ENCODE measurements at regions not wholly inside any gene's neighbourhood (a gene's known extent, or its start where the extent isn't known, plus 50 kb on each side); places are given as distances from the start of the nearest gene placed in this dataset.

DNA sequence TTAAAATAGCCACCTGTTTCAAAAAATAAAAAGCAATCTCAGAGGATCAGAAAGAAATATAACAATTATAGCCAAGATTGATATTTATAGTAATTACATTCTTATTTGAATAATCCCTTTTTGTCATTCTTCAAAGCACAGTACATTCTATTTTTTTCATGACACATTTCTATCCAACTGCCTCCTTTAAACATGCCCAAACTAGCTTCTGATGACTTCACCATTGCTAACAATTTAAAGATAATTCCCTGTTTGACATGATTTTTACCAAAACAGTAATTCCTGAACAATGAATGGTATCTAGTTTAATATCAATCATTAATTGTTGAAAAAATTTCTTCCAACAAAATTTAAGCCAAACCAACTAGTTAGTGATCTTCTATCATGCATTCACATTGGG, 172.4 kb downstream of the SNCA start:
- Histone ChIP-seq H3K27ac (ENCODE audit: control insufficient read depth, insufficient read depth) (no peak overlapping the region), H4K20me1 (ENCODE audit: control insufficient read depth, insufficient read depth) (no peaks in the 10 kb centered on the region), H3K27me3 (replicated peaks in 1 of 2; ENCODE audit: control insufficient read depth in 2 of 2, insufficient read depth in 2 of 2, low read length in 1 of 2) (no peaks in the 10 kb centered on the region), H2AFZ (ENCODE audit: control insufficient read depth, low read depth, low read length) (no peak overlapping the region), H3K4me1 (ENCODE audit: control insufficient read depth, insufficient read depth, low read length) (no peaks in the 10 kb centered on the region), H3K9me3 (replicated peaks; ENCODE audit: control insufficient read depth, insufficient read depth, low read length) (no peaks in the 10 kb centered on the region), H3K36me3 (ENCODE audit: control insufficient read depth in 2 of 2, insufficient read depth in 2 of 2, low read length in 1 of 2) (no peaks in the 10 kb centered on the region), H3K4me2 (ENCODE audit: control insufficient read depth, insufficient read depth) (no peak overlapping the region), H3K9ac (ENCODE audit: control insufficient read depth, insufficient read depth, low read length) (no peak overlapping the region), H3K4me3 (no peak overlapping the region), H3K79me2 (ENCODE audit: control insufficient read depth, insufficient read depth, low read length) (no peaks in the 10 kb centered on the region)
- ChIA-PET RAD21 (ENCODE audit: unreplicated experiment) (no interaction called here), CTCF (interaction anchor here (1.9 kb wide), 1 partner anchor 11 kb away, joined by 4 read pairs; no protein-coding TSS in a partner anchor), SMC1A (ENCODE audit: uncharacterized antibody, unreplicated experiment) (interaction anchor here (0.7 kb wide), 1 partner anchor 651 kb away, joined by 3 read pairs; no protein-coding TSS in a partner anchor), POLR2A (no interaction called here)
- intact Hi-C loops (cut with micrococcal nuclease; ENCODE audit: unreplicated experiment): no loop called here
- DNase-seq (ENCODE audit: low read depth, low spot score): no peak
- in situ Hi-C loops (cut with MboI): no loop called here
- FAIRE-seq: no peak
- ATAC-seq: no peak
- no TSS peak for BruUV-seq (replicated peaks)
- no peak for TF ChIP-seq RBBP5 (conservative IDR thresholded peaks at IDR 0.05)

DNA sequence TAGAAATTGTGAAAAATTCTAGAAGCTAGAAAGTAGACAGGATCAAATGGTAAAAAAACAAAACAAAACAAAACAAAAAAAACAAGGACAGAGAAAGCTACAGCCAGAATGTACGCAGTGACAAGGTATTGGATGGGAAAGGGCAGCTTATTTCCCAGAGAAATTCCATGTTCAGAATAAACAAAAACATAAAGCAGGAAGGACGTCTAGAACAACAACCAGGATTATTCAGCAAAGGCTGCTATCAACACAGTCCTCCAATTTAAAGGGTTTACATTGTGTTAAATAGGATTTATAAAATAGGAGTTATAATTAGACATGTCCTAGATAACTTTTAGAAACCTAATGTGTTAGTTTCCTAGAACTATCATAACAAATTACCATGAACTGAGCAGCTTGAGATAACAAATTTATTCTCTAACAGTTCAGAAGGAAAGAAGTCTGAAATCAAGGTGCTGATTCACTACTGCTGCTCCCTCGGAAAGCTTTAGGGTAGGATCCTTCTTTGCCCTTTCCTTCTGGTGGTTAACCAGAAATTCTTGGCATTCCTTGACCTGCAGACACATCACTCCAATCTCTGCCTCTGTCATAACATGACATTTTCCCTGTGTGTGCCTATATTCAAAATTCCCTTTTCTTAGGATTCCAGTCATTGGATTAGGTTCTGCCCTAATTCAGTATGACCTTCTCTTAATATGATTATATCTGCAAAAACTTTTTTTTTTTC, 175.6 kb downstream of the SNCA start:
- TF ChIP-seq RCOR1 (conservative IDR thresholded peaks at IDR 0.05; ENCODE audit: low read depth, low read length) (no peak), CBX3 (IDR thresholded peaks at IDR 0.05; ENCODE audit: borderline replicate concordance, low read depth) (no peak), GABPA (IDR thresholded peaks at IDR 0.05; ENCODE audit: low read depth) (no peak), TAF1 (IDR thresholded peaks at IDR 0.05; ENCODE audit: borderline replicate concordance, low read depth, low read length) (no peak), EED (IDR thresholded peaks at IDR 0.05; ENCODE audit: low read depth) (no peak), CBFB (IDR thresholded peaks at IDR 0.05; ENCODE audit: low read depth) (no peak), NFYA (IDR thresholded peaks at IDR 0.05; ENCODE audit: borderline replicate concordance, low read depth, low read length) (no peak), SREBF1 (IDR thresholded peaks at IDR 0.05; ENCODE audit: low read length) (no peak), IKZF2 (IDR thresholded peaks at IDR 0.05) (no peak)
- TF ChIP-seq, protein P1, sequence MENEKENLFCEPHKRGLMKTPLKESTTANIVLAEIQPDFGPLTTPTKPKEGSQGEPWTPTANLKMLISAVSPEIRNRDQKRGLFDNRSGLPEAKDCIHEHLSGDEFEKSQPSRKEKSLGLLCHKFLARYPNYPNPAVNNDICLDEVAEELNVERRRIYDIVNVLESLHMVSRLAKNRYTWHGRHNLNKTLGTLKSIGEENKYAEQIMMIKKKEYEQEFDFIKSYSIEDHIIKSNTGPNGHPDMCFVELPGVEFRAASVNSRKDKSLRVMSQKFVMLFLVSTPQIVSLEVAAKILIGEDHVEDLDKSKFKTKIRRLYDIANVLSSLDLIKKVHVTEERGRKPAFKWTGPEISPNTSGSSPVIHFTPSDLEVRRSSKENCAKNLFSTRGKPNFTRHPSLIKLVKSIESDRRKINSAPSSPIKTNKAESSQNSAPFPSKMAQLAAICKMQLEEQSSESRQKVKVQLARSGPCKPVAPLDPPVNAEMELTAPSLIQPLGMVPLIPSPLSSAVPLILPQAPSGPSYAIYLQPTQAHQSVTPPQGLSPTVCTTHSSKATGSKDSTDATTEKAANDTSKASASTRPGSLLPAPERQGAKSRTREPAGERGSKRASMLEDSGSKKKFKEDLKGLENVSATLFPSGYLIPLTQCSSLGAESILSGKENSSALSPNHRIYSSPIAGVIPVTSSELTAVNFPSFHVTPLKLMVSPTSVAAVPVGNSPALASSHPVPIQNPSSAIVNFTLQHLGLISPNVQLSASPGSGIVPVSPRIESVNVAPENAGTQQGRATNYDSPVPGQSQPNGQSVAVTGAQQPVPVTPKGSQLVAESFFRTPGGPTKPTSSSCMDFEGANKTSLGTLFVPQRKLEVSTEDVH (IDR thresholded peaks at IDR 0.05; ENCODE audit: low read depth, partially characterized antibody): no peak
- Histone ChIP-seq H3K4me3 (no peak overlapping the region), H3K27ac (ENCODE audit: control insufficient read depth, insufficient read depth) (no peak overlapping the region), H3K27me3 (replicated peaks in 1 of 2; ENCODE audit: control insufficient read depth in 2 of 2, insufficient read depth in 2 of 2, low read length in 1 of 2) (no peaks in the 10 kb centered on the region), H3K9ac (ENCODE audit: control insufficient read depth, insufficient read depth, low read length) (no peak overlapping the region), H3K36me3 (ENCODE audit: control insufficient read depth in 2 of 2, insufficient read depth in 2 of 2, low read length in 1 of 2) (no peaks in the 10 kb centered on the region), H3K79me2 (ENCODE audit: control insufficient read depth, insufficient read depth, low read length) (no peaks in the 10 kb centered on the region), H3K4me1 (ENCODE audit: control insufficient read depth, insufficient read depth, low read length) (peaks cover 4% of the 10 kb centered on the region; the same call in 1 of the 2 replicates), H3K9me3 (replicated peaks; ENCODE audit: control insufficient read depth, insufficient read depth, low read length) (no peaks in the 10 kb centered on the region), H2AFZ (ENCODE audit: control insufficient read depth, low read depth, low read length) (no peak overlapping the region), H3K4me2 (ENCODE audit: control insufficient read depth, insufficient read depth) (no peak overlapping the region), H4K20me1 (ENCODE audit: control insufficient read depth, insufficient read depth) (no peaks in the 10 kb centered on the region)
- in situ Hi-C loops (cut with MboI) (no loop called here), intact Hi-C loops (cut with micrococcal nuclease; ENCODE audit: unreplicated experiment) (no loop called here)
- ChIA-PET POLR2A (interaction anchor here (0.6 kb wide), 1 partner anchor 77 kb away, joined by 3 read pairs; no protein-coding TSS in a partner anchor), RAD21 (ENCODE audit: unreplicated experiment) (no interaction called here), SMC1A (ENCODE audit: uncharacterized antibody, unreplicated experiment) (interaction anchor here (0.6 to 1.7 kb wide), 2 partner anchors 9 to 177 kb away, joined by 3 to 4 read pairs; no protein-coding TSS in a partner anchor), CTCF (interaction anchor here (0.9 kb wide), 1 partner anchor 208 kb away, joined by 4 read pairs; no protein-coding TSS in a partner anchor)
- DNase-seq (ENCODE audit: low read depth, low spot score) (no peak), ATAC-seq (no peak), FAIRE-seq (no peak)
- WGBS (ENCODE audit: insufficient coverage, insufficient replicate concordance, low lambda C conversion rate, missing lambda C conversion rate): 6% methylated on average over 3 of the region's 3 CpGs
- BruUV-seq (replicated peaks): no TSS peak
